Right cardiac atrium (tissue), 5 donors: ENCODE measurements at regions not wholly inside any gene's neighbourhood (a gene's known extent, or its start where the extent isn't known, plus 50 kb on each side); places are given as distances from the start of the nearest gene placed in this dataset.
"Not testable (repeated sequence)": the region's sequence is repeated elsewhere in the genome, so short reads cannot be mapped to it uniquely, and the experiment has no call there.

Source experiments
- ATAC-seq, 2 donors: fragments of 200-7000 bp; cut with Tn5 transposase; one replicate each; pipeline versions ENCODE4 v1.8.0 to v1.9.1; 2020; ENCODE audit warnings: moderate library complexity in 2 of 2, mild to moderate bottlenecking in 1 of 2
- DNase-seq, 3 donors: peaks; one replicate each; pipeline ENCODE4 v3.0.0-alpha.2; 2020
- H3K27ac ChIP-seq: one replicate; pipeline ENCODE4 v1.5.1; 2013; ENCODE audit warnings: mild to moderate bottlenecking, low read length, control low read depth, moderate library complexity
- H3K27me3 ChIP-seq: one replicate; pipeline ENCODE4 v1.6.1; 2013; ENCODE audit not compliant: control insufficient read depth, insufficient read depth
- H3K4me1 ChIP-seq: one replicate; pipeline ENCODE4 v1.6.1; 2013; ENCODE audit warnings: low read length; ENCODE audit not compliant: control insufficient read depth, insufficient read depth
- H3K4me3 ChIP-seq: one replicate; pipeline ENCODE4 v1.5.1; 2013; ENCODE audit warnings: low read length, control low read depth
- H3K9me3 ChIP-seq: one replicate; pipeline ENCODE4 v1.6.1; 2013; ENCODE audit warnings: low read length; ENCODE audit not compliant: control insufficient read depth
- WGBS: extraction: QIAGEN DNeasy Blood & Tissue Kit; methylation state at CpG from one replicate; pipeline ENCODE4 v1.1.7; 2013; 5-methylcytosine and 5-hydroxymethylcytosine counted together
- intact Hi-C, 4 donors: fragments of 100-400 bp; cut with DNase I; formaldehyde crosslinking; loops; one replicate each; pipeline versions ENCODE4 v1.11.0 to v1.14.0; 2022 to 2023
- donor health status: healthy with polysubstance abuse.
- donor health status: DM: no; HTN: yes; CAD: no.
- donor health status: DM: no; HTN: no; CAD: no.
- donor health status: DM: no; HTN: yes; CAD: no; lungs with severe emphysema.
- donor health status: DM: yes; HTN: yes; CAD: no.

- H3K27ac ChIP-seq, H3K4me1 ChIP-seq, H3K27me3 ChIP-seq, DNase-seq, H3K4me3 ChIP-seq, H3K9me3 ChIP-seq, intact Hi-C loops: not testable (repeated sequence)
- peak; percentile 57 to 96 for ATAC-seq
- WGBS = no CpG with 5 or more reads among the region's 8 CpGs
These were observed 440.9 kb downstream of the GOLGA6L6 start for GRCh38 chr15:20100604-20101270.

GRCh38 chr15:20095699-20096303 is 445.8 kb downstream of the GOLGA6L6 start:
- intact Hi-C loops, H3K4me3 ChIP-seq, H3K4me1 ChIP-seq, H3K27me3 ChIP-seq, H3K27ac ChIP-seq, H3K9me3 ChIP-seq, DNase-seq: not testable (repeated sequence)
- 66% methylated on average over 5 of the region's 6 CpGs for WGBS
- peak in 1 of 2 donors; percentile 15 for ATAC-seq

GRCh38 chr15:20089541-20089940 is 452.1 kb downstream of the GOLGA6L6 start:
- not testable (repeated sequence) for DNase-seq, H3K27me3 ChIP-seq
- WGBS = 44% methylated on average over 2 of the region's 4 CpGs

GRCh38 chr15:20084026-20084425 is 457.6 kb downstream of the GOLGA6L6 start:
- WGBS = no CpG with 5 or more reads among the region's 6 CpGs
- intact Hi-C loops, ATAC-seq, DNase-seq, H3K27ac ChIP-seq, H3K27me3 ChIP-seq, H3K9me3 ChIP-seq, H3K4me3 ChIP-seq, H3K4me1 ChIP-seq: not testable (repeated sequence)

More at GRCh38 chr15:20089541-20089940, 452.1 kb downstream of the GOLGA6L6 start:
- H3K4me1 ChIP-seq, H3K4me3 ChIP-seq, H3K27ac ChIP-seq, intact Hi-C loops, H3K9me3 ChIP-seq: not testable (repeated sequence)
- peak in 1 of 2 donors; percentile 21 for ATAC-seq

- WGBS = 90% methylated on average over 23 of the region's 35 CpGs
- H3K4me3 ChIP-seq, H3K4me1 ChIP-seq, intact Hi-C loops, H3K9me3 ChIP-seq, H3K27me3 ChIP-seq, H3K27ac ChIP-seq: not testable (repeated sequence)
- ATAC-seq (peak in 1 of 2 donors; percentile 37), DNase-seq (peak in 2 of 3 donors; percentile 26 to 37)
These were observed 467.5 kb downstream of the GOLGA6L6 start for GRCh38 chr15:20074082-20074481.

- DNase-seq = peak in 1 of 3 donors; percentile 39
- H3K9me3 ChIP-seq, ATAC-seq, H3K4me1 ChIP-seq, H3K4me3 ChIP-seq, H3K27me3 ChIP-seq, H3K27ac ChIP-seq, intact Hi-C loops: not testable (repeated sequence)
- 75% methylated on average over 4 of the region's 5 CpGs for WGBS
These were observed 472.6 kb downstream of the GOLGA6L6 start for GRCh38 chr15:20069043-20069442.

GRCh38 chr15:20066173-20066572 is 475.4 kb downstream of the GOLGA6L6 start:
- DNase-seq = peak in 1 of 3 donors; percentile 20
- WGBS = 46% methylated on average over 2 of the region's 5 CpGs

GRCh38 chr15:20065508-20065907 is 476.1 kb downstream of the GOLGA6L6 start:
- H3K27me3 ChIP-seq, H3K4me3 ChIP-seq: not testable (repeated sequence)

More at GRCh38 chr15:20066173-20066572, 475.4 kb downstream of the GOLGA6L6 start:
- ATAC-seq, H3K4me3 ChIP-seq, H3K4me1 ChIP-seq, H3K27ac ChIP-seq, H3K27me3 ChIP-seq, intact Hi-C loops, H3K9me3 ChIP-seq: not testable (repeated sequence)

GRCh38 chr15:20063167-20063566 is 478.4 kb downstream of the GOLGA6L6 start:
- H3K27me3 ChIP-seq, ATAC-seq, H3K4me1 ChIP-seq, H3K4me3 ChIP-seq, H3K27ac ChIP-seq, H3K9me3 ChIP-seq, intact Hi-C loops: not testable (repeated sequence)
- peak in 2 of 3 donors; percentile 16 to 18 for DNase-seq
- WGBS = 65% methylated on average over 7 of the region's 7 CpGs

More at GRCh38 chr15:20065508-20065907, 476.1 kb downstream of the GOLGA6L6 start:
- H3K27ac ChIP-seq, H3K9me3 ChIP-seq, H3K4me1 ChIP-seq, intact Hi-C loops: not testable (repeated sequence)
- WGBS = 80% methylated on average over 7 of the region's 10 CpGs
- DNase-seq (peak in 2 of 3 donors; percentile 23 to 34), ATAC-seq (peak; percentile 34 to 63)

GRCh38 chr15:20060838-20061237 is 480.8 kb downstream of the GOLGA6L6 start:
- H3K4me3 ChIP-seq, H3K27ac ChIP-seq, intact Hi-C loops, DNase-seq, H3K27me3 ChIP-seq, ATAC-seq, H3K4me1 ChIP-seq, H3K9me3 ChIP-seq: not testable (repeated sequence)
- WGBS = 92% methylated on average over 6 of the region's 13 CpGs

- H3K9me3 ChIP-seq, H3K4me3 ChIP-seq, DNase-seq, H3K27ac ChIP-seq, H3K4me1 ChIP-seq, intact Hi-C loops, H3K27me3 ChIP-seq: not testable (repeated sequence)
- ATAC-seq = peak in 1 of 2 donors; percentile 50
- 66% methylated on average over 5 of the region's 5 CpGs for whole genome bisulfite sequencing
These were observed 484.7 kb downstream of the GOLGA6L6 start for GRCh38 chr15:20056871-20057270.
